H1 (cell line): ENCODE measurements at regions not wholly inside any gene's neighbourhood (a gene's known extent, or its start where the extent isn't known, plus 50 kb on each side); places are given as distances from the start of the nearest gene placed in this dataset.

ENCODE experiments used
- CTCF ChIA-PET: fragments of 300-600 bp; sonication (Branson Sonifier 250); formaldehyde crosslinking; loops from one replicate; lab custom pipeline; 2021; ENCODE audit not compliant: partially characterized antibody; lab: Charles Lee
- POLR2A ChIA-PET: fragments of 300-600 bp; sonication (Branson Sonifier 250); formaldehyde crosslinking; loops from one replicate; lab custom pipeline; 2021; ENCODE audit warnings: inconsistent platforms; ENCODE audit not compliant: partially characterized antibody; lab: Charles Lee
- DNase-seq, 2 experiments: peaks; one replicate each; pipeline versions ENCODE4 v3.0.0 to v3.0.0-alpha.2; 2010 to 2022; ENCODE audit warnings: low spot score in 2 of 2, low read depth in 1 of 2, mixed read lengths in 1 of 2
- FAIRE-seq: peaks from 2 replicates; lab custom pipeline; 2011; peaks lifted over from hg19 to GRCh38; lab: Jason Lieb, UNC
- H2AFZ ChIP-seq: 2 replicates; pipeline ENCODE4 v1.8.1; 2012; ENCODE audit warnings: low read length, inconsistent platforms
- H2AK5ac ChIP-seq: 2 replicates; pipeline ENCODE4 v1.6.1; 2013; ENCODE audit warnings: low read depth, low read length
- H2BK120ac ChIP-seq: replicated peaks from 2 replicates; pipeline ENCODE3; 2013; ENCODE audit warnings: low read depth, low read length, inconsistent platforms
- H2BK12ac ChIP-seq: 2 replicates; pipeline ENCODE4 v1.6.1; 2013; ENCODE audit warnings: low read depth, low read length
- H2BK15ac ChIP-seq: 2 replicates; pipeline ENCODE4 v1.6.1; 2013; ENCODE audit warnings: low read length
- H2BK20ac ChIP-seq: 2 replicates; pipeline ENCODE4 v1.6.1; 2013; ENCODE audit warnings: low read length
- H2BK5ac ChIP-seq: 2 replicates; pipeline ENCODE4 v1.6.1; 2013; ENCODE audit warnings: low read depth, low read length
- H3K14ac ChIP-seq: 2 replicates; pipeline ENCODE4 v1.6.1; 2013; ENCODE audit warnings: inconsistent platforms; ENCODE audit not compliant: insufficient read length
- H3K18ac ChIP-seq: 2 replicates; pipeline ENCODE4 v1.6.1; 2013; ENCODE audit warnings: low read length; ENCODE audit errors: extremely low read depth
- H3K23ac ChIP-seq: 2 replicates; pipeline ENCODE4 v1.6.1; 2013; ENCODE audit warnings: inconsistent platforms; ENCODE audit not compliant: insufficient read length
- H3K23me2 ChIP-seq: 2 replicates; pipeline ENCODE4 v1.6.1; 2013; ENCODE audit warnings: low read depth, low read length
- H3K27ac ChIP-seq: 2 replicates; pipeline ENCODE4 v1.6.1; 2011; ENCODE audit warnings: low read depth, low read length, inconsistent platforms
- H3K27me3 ChIP-seq, 4 experiments: replicated peaks in 1 of 4; 1 replicate in 1 of 4; 2 replicates in 3 of 4; pipeline versions ENCODE4 v1.6.1 to v1.8.1; 2011 to 2013; ENCODE audit warnings: low read length in 3 of 4, mild to moderate bottlenecking in 3 of 4, inconsistent platforms in 2 of 4, mixed read lengths in 2 of 4, moderate library complexity in 1 of 4; ENCODE audit not compliant: control insufficient read depth in 3 of 4, insufficient read depth in 3 of 4; ENCODE audit errors: extremely low read depth in 1 of 4
- H3K36me3 ChIP-seq, 4 experiments: 2 replicates each; pipeline versions ENCODE4 v1.6.1 to v1.8.1; 2011 to 2013; ENCODE audit warnings: mild to moderate bottlenecking in 4 of 4, low read length in 3 of 4, moderate library complexity in 2 of 4, control low read depth in 1 of 4, inconsistent platforms in 1 of 4; ENCODE audit not compliant: insufficient read depth in 4 of 4, control insufficient read depth in 2 of 4
- H3K4ac ChIP-seq: replicated peaks from 2 replicates; pipeline ENCODE3; 2013; ENCODE audit warnings: low read length, low read depth, mixed read lengths, inconsistent platforms; ENCODE audit not compliant: insufficient read length
- H3K4me1 ChIP-seq, 4 experiments: replicated peaks in 1 of 4; 1 replicate in 1 of 4; 2 replicates in 3 of 4; pipeline versions ENCODE4 v1.6.1 to v1.8.1; 2011 to 2013; ENCODE audit warnings: low read length in 3 of 4, inconsistent platforms in 2 of 4, mixed read lengths in 1 of 4; ENCODE audit not compliant: insufficient read depth in 4 of 4, control insufficient read depth in 3 of 4
- H3K4me2 ChIP-seq, 2 experiments: 2 replicates each; pipeline versions ENCODE4 v1.6.1 to v1.8.1; 2011 to 2013; ENCODE audit warnings: low read depth in 2 of 2, low read length in 2 of 2, control low read depth in 1 of 2, inconsistent platforms in 1 of 2, mild to moderate bottlenecking in 1 of 2; ENCODE audit not compliant: insufficient read depth in 1 of 2
- H3K4me3 ChIP-seq, 4 experiments: fragments of 200-600, 300-600 bp in 1 of 4; sonication (generic), shearing (Covaris generic), sonication (Bioruptor Twin) in 1 of 4; 2 replicates each; pipeline versions ENCODE4 v1.5.1 to v1.8.1; 2011 to 2016; ENCODE audit warnings: low read length in 4 of 4, low read depth in 3 of 4, control low read depth in 2 of 4, inconsistent platforms in 2 of 4, mild to moderate bottlenecking in 2 of 4, mixed read lengths in 1 of 4, moderate library complexity in 1 of 4; ENCODE audit not compliant: insufficient read depth in 2 of 4; ENCODE audit errors: extremely low read depth in 1 of 4
- H3K56ac ChIP-seq: replicated peaks from 2 replicates; pipeline ENCODE3; 2013; ENCODE audit warnings: low read depth, mild to moderate bottlenecking, mixed read lengths, low read length, inconsistent platforms; ENCODE audit not compliant: insufficient read length
- H3K79me1 ChIP-seq: 2 replicates; pipeline ENCODE4 v1.6.1; 2013; ENCODE audit warnings: low read depth, low read length, control low read depth
- H3K79me2 ChIP-seq, 2 experiments: 2 replicates each; pipeline versions ENCODE4 v1.6.1 to v1.8.1; 2012 to 2013; ENCODE audit warnings: low read length in 2 of 2, mild to moderate bottlenecking in 2 of 2, inconsistent platforms in 1 of 2; ENCODE audit not compliant: insufficient read depth in 2 of 2, control insufficient read depth in 1 of 2
- H3K9ac ChIP-seq, 4 experiments: replicated peaks in 1 of 4; 1 replicate in 1 of 4; 2 replicates in 3 of 4; pipeline versions ENCODE4 v1.6.1 to v1.8.1; 2011 to 2013; ENCODE audit warnings: low read depth in 3 of 4, low read length in 3 of 4, control low read depth in 2 of 4, mild to moderate bottlenecking in 2 of 4, moderate library complexity in 2 of 4, inconsistent platforms in 1 of 4; ENCODE audit errors: extremely low read depth in 1 of 4
- H3K9me3 ChIP-seq, 2 experiments: 2 replicates each; pipeline versions ENCODE4 v1.6.1 to v1.8.1; 2012 to 2013; ENCODE audit warnings: mild to moderate bottlenecking in 2 of 2, moderate library complexity in 2 of 2, control low read depth in 1 of 2, inconsistent platforms in 1 of 2, low read depth in 1 of 2, low read length in 1 of 2, mixed read lengths in 1 of 2; ENCODE audit not compliant: insufficient read depth in 2 of 2
- H4K20me1 ChIP-seq, 2 experiments: replicated peaks in 1 of 2; 2 replicates each; pipeline versions ENCODE3 to v1.8.1; 2011 to 2013; ENCODE audit warnings: inconsistent platforms in 2 of 2, low read length in 2 of 2, mild to moderate bottlenecking in 1 of 2; ENCODE audit not compliant: insufficient read depth in 2 of 2, control insufficient read depth in 1 of 2
- H4K5ac ChIP-seq: 2 replicates; pipeline ENCODE4 v1.6.1; 2013; ENCODE audit warnings: low read length, low read depth, mixed read lengths, inconsistent platforms; ENCODE audit not compliant: insufficient read length
- H4K8ac ChIP-seq: 2 replicates; pipeline ENCODE4 v1.8.0; 2013; ENCODE audit warnings: mild to moderate bottlenecking, moderate library complexity, low read length, inconsistent platforms; ENCODE audit not compliant: insufficient read depth; ENCODE audit errors: extremely low read depth
- H4K91ac ChIP-seq: replicated peaks from 2 replicates; pipeline ENCODE3; 2013; ENCODE audit warnings: low read length, mixed read lengths, inconsistent platforms; ENCODE audit not compliant: insufficient read length
- GABPA ChIP-seq: IDR thresholded peaks from 2 replicates; pipeline ENCODE4 v1.6.1; 2011; ENCODE audit warnings: mild to moderate bottlenecking, low read length, moderate library complexity, borderline replicate concordance; ENCODE audit not compliant: insufficient read depth
- MAFK ChIP-seq: IDR thresholded peaks from 2 replicates; pipeline ENCODE4 v1.6.1; 2012; ENCODE audit warnings: low read depth, mild to moderate bottlenecking, improper control_type of control experiment, low read length
- NANOG ChIP-seq: IDR thresholded peaks from 2 replicates; pipeline ENCODE4 v1.6.1; 2011; ENCODE audit warnings: low read length, low read depth, mild to moderate bottlenecking, inconsistent platforms; ENCODE audit not compliant: insufficient read depth, poor library complexity, severe bottlenecking
- NRF1 ChIP-seq: IDR thresholded peaks from 2 replicates; pipeline ENCODE4 v1.6.1; 2011; ENCODE audit warnings: mild to moderate bottlenecking, low read depth, low read length, improper control_type of control experiment
- PHF8 ChIP-seq: fragments of 200-600 bp; sonication (generic); conservative IDR thresholded peaks from 2 replicates; pipeline ENCODE4 v1.7.1; 2012; ENCODE audit warnings: low read depth, mild to moderate bottlenecking, inconsistent platforms, low read length, moderate library complexity
- RFX5 ChIP-seq: IDR thresholded peaks from 2 replicates; pipeline ENCODE4 v1.6.1; 2011; ENCODE audit warnings: low read depth, low read length, improper control_type of control experiment, borderline replicate concordance
- SRF ChIP-seq: IDR thresholded peaks from 2 replicates; pipeline ENCODE4 v1.6.1; 2011; ENCODE audit warnings: mild to moderate bottlenecking, low read depth, low read length, moderate library complexity
- TAF7 ChIP-seq: optimal IDR thresholded peaks from 2 replicates; pipeline ENCODE3; 2011; ENCODE audit warnings: low read depth, mild to moderate bottlenecking, inconsistent platforms, low read length, moderate library complexity, borderline replicate concordance
- YY1 ChIP-seq: IDR thresholded peaks from 2 replicates; pipeline ENCODE4 v1.6.1; 2011; ENCODE audit warnings: low read depth, mild to moderate bottlenecking, low read length
- WGBS, 2 experiments: shearing (Covaris generic) in 1 of 2; methylation state at CpG; one replicate each; pipeline versions ENCODE4 v1.1.6 to v1.1.7; 2013 to 2015; ENCODE audit warnings: low lambda C conversion rate in 2 of 2, mixed read lengths in 2 of 2, inconsistent platforms in 1 of 2, low coverage in 1 of 2, missing lambda C conversion rate in 1 of 2; ENCODE audit not compliant: insufficient replicate concordance in 2 of 2, insufficient coverage in 1 of 2, insufficient read length in 1 of 2; ENCODE audit errors: extremely low coverage in 1 of 2, missing lambda C conversion rate in 1 of 2; 5-methylcytosine and 5-hydroxymethylcytosine counted together
- TF ChIP-seq, protein P1 (sequence below), 3 experiments: IDR thresholded peaks; 1 replicate in 2 of 3; 2 replicates in 1 of 3; pipeline versions ENCODE4 v1.5.1 to v1.6.1; 2011; ENCODE audit warnings: low read length in 3 of 3, mild to moderate bottlenecking in 3 of 3, inconsistent platforms in 2 of 3, low read depth in 1 of 3, moderate library complexity in 1 of 3; ENCODE audit not compliant: insufficient read depth in 1 of 3; ENCODE audit errors: control extremely low read depth in 1 of 3
- TF ChIP-seq, protein P2 (sequence below): IDR thresholded peaks from 2 replicates; pipeline ENCODE4 v1.6.1; 2012; ENCODE audit warnings: inconsistent platforms

DNA sequence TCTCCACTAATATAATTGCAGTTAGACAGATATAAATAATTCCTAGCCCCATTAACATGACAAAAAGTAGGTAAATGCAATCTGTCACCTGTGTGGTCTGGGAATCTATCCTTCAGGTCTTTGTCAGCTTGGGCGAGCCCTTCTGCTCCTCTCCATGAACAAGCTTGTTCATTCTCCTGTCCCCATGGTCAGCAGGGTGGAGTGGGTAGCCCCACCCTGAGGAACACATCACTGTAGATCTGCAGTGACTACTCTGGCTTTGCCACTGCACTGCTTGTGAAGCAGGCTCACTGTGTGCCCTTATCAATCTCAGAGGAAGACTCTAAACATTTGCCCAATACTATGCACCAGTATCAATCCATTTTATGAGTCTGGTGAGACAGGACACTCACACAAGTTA lies 279.0 kb downstream of the MATN1 start:
- no peaks in the 10 kb centered on the region for H3K36me3 ChIP-seq
- no peak overlapping the region for H2AK5ac ChIP-seq
- H4K20me1 ChIP-seq = no peaks in the 10 kb centered on the region
- no peak overlapping the region for H2AFZ ChIP-seq
- H3K23me2 ChIP-seq = no peaks in the 10 kb centered on the region
- H3K14ac ChIP-seq = no peak overlapping the region
- CTCF ChIA-PET = interaction anchor here (0.6 kb wide), 1 partner anchor 76 kb away, joined by 3 read pairs; no protein-coding TSS in a partner anchor
- H3K4me3 ChIP-seq = no peak overlapping the region
- H3K4me1 ChIP-seq = no peaks in the 10 kb centered on the region; a peak in 1 of 7 replicates
- no peak overlapping the region for H3K4me2 ChIP-seq
- H2BK5ac ChIP-seq = no peak overlapping the region
- no peak overlapping the region for H3K27ac ChIP-seq
- H3K18ac ChIP-seq = no peak overlapping the region
- no peak overlapping the region for H3K56ac ChIP-seq
- DNase-seq (no peak), FAIRE-seq (no peak)
- no peak overlapping the region for H2BK12ac ChIP-seq
- no peak overlapping the region for H2BK120ac ChIP-seq
- no peaks in the 10 kb centered on the region for H3K79me2 ChIP-seq
- no peaks in the 10 kb centered on the region for H3K9me3 ChIP-seq
- no peaks in the 10 kb centered on the region for H3K79me1 ChIP-seq
- no peak overlapping the region for H4K8ac ChIP-seq
- H3K23ac ChIP-seq = no peak overlapping the region
- POLR2A ChIA-PET = no interaction called here
- H4K91ac ChIP-seq = no peak overlapping the region
- H2BK20ac ChIP-seq = no peak overlapping the region
- H4K5ac ChIP-seq = no peak overlapping the region
- 60% methylated on average over 1 of the region's 1 CpG; no CpG with 5 or more reads in 1 of the 2 experiments for WGBS, 2 experiments
- H3K9ac ChIP-seq = no peak overlapping the region
- H3K27me3 ChIP-seq = no peaks in the 10 kb centered on the region
- no peak overlapping the region for H3K4ac ChIP-seq
- no peak overlapping the region for H2BK15ac ChIP-seq
- TF ChIP-seq TAF7 (no peak), MAFK (no peak), PHF8 (no peak), YY1 (no peak), NANOG (no peak), SRF (no peak), NRF1 (no peak), GABPA (no peak), RFX5 (no peak)
- TF ChIP-seq, protein P1, sequence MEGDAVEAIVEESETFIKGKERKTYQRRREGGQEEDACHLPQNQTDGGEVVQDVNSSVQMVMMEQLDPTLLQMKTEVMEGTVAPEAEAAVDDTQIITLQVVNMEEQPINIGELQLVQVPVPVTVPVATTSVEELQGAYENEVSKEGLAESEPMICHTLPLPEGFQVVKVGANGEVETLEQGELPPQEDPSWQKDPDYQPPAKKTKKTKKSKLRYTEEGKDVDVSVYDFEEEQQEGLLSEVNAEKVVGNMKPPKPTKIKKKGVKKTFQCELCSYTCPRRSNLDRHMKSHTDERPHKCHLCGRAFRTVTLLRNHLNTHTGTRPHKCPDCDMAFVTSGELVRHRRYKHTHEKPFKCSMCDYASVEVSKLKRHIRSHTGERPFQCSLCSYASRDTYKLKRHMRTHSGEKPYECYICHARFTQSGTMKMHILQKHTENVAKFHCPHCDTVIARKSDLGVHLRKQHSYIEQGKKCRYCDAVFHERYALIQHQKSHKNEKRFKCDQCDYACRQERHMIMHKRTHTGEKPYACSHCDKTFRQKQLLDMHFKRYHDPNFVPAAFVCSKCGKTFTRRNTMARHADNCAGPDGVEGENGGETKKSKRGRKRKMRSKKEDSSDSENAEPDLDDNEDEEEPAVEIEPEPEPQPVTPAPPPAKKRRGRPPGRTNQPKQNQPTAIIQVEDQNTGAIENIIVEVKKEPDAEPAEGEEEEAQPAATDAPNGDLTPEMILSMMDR (IDR thresholded peaks at IDR 0.05; ENCODE audit: control extremely low read depth in 1 of 3, insufficient read depth in 1 of 3, low read depth in 1 of 3, low read length in 3 of 3) = no peak
- TF ChIP-seq, protein P2, sequence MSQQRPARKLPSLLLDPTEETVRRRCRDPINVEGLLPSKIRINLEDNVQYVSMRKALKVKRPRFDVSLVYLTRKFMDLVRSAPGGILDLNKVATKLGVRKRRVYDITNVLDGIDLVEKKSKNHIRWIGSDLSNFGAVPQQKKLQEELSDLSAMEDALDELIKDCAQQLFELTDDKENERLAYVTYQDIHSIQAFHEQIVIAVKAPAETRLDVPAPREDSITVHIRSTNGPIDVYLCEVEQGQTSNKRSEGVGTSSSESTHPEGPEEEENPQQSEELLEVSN = no peak
